ENCODE measurements at regions not wholly inside any gene's neighbourhood (a gene's known extent, or its start where the extent isn't known, plus 50 kb on each side); places are given as distances from the start of the nearest gene placed in this dataset.

- no peak for DNase-seq
Observed at GRCh38 chr15:70440416-70441138, 322.8 kb downstream of the UACA start.

GRCh38 chr15:70439880-70440279 lies 323.5 kb downstream of the UACA start:
- DNase-seq, result no peak

- no peak for DNase-seq
Observed at GRCh38 chr15:70439304-70439877, 324.0 kb downstream of the UACA start.

- no peak for DNase-seq
Observed at GRCh38 chr15:70438776-70439175, 324.6 kb downstream of the UACA start.

- no peak for DNase-seq
Observed at GRCh38 chr15:70437882-70438451, 325.4 kb downstream of the UACA start.

- no peak for DNase-seq
Observed at GRCh38 chr15:70437089-70437488, 326.3 kb downstream of the UACA start.

- DNase-seq, result no peak
Observed at GRCh38 chr15:70436428-70436827, 326.9 kb downstream of the UACA start.

GRCh38 chr15:70435872-70436271 lies 327.5 kb downstream of the UACA start:
- no peak for DNase-seq

- DNase-seq, result no peak
Observed at GRCh38 chr15:70435369-70435768, 328.0 kb downstream of the UACA start.

- no peak for DNase-seq
Observed at GRCh38 chr15:70433586-70434324, 329.6 kb downstream of the UACA start.

GRCh38 chr15:70432924-70433495 lies 330.3 kb downstream of the UACA start:
- no peak for DNase-seq

GRCh38 chr15:70431854-70432253 lies 331.5 kb downstream of the UACA start:
- DNase-seq, result no peak

- no peak for DNase-seq
Observed at GRCh38 chr15:70430069-70430468, 332.4 kb upstream of the TLE3 start.

- DNase-seq, result no peak
Observed at GRCh38 chr15:70429056-70429722, 331.5 kb upstream of the TLE3 start.

- DNase-seq, result no peak
Observed at GRCh38 chr15:70428211-70428822, 330.6 kb upstream of the TLE3 start.

GRCh38 chr15:70427167-70428120 lies 329.7 kb upstream of the TLE3 start:
- no peak for DNase-seq

GRCh38 chr15:70426096-70426821 lies 328.5 kb upstream of the TLE3 start:
- peak in 1 of 14 donors; percentile 45 for DNase-seq

- DNase-seq, result no peak
Observed at GRCh38 chr15:70424937-70425411, 327.3 kb upstream of the TLE3 start.

GRCh38 chr15:70423267-70423666 lies 325.6 kb upstream of the TLE3 start:
- no peak for DNase-seq

GRCh38 chr15:70422342-70422741 lies 324.6 kb upstream of the TLE3 start:
- no peak for DNase-seq

All from C1 segment of cervical spinal cord (tissue), 14 donors.